HG02642 (cell line): ENCODE measurements at regions not wholly inside any gene's neighbourhood (a gene's known extent, or its start where the extent isn't known, plus 50 kb on each side); places are given as distances from the start of the nearest gene placed in this dataset.
"Not testable (repeated sequence)": the region's sequence is repeated elsewhere in the genome, so short reads cannot be mapped to it uniquely, and the experiment has no call there.

ENCODE experiments used
- ATAC-seq: cut with Tn5 transposase; IDR thresholded peaks from one replicate; pipeline ENCODE4 v1.9.1; 2021; ENCODE audit warnings: mild to moderate bottlenecking; ENCODE audit not compliant: unreplicated experiment, poor library complexity

- no peak for ATAC-seq
These were observed 57.8 kb upstream of the TPP2 start for GRCh38 chr13:102538938-102539337.

DNA sequence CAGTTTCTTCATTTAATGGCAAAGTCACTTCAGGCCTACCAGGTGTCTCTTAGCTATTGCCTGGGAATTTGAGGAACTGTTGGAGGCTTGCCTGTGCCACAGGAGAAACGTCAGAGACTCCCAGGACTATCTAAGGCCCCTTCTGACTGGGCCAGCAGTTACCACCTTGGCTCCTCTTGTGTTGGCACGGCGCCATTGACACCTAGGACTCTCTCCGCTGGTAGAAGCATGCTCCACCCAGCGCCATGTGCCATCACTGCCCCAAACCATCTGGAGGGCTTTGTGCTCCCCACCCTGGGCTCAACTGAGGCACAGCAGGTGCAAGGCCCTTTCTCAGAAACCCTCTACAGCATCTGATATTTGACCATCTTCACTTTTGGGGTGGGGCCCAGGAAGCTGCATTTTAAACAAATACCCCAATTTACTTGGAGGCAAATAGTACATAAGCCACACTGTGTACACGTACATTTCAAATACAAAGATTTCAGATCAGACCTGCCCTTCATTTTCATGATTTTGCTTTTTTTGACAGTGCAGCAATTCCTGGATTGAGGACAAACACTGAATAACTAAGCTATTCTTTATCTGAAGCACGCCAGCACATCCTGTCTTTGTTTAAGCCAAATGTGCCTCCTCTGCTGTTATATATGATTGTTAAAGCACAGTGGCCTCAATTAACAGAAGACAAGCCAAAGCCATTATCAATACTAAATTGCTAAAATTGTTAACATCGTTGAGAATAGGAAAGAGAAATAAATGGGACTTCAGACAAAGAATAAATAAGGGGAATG, 59.9 kb upstream of the TPP2 start:
- no peak for ATAC-seq

- ATAC-seq, result no peak
These were observed 60.6 kb upstream of the TPP2 start for GRCh38 chr13:102536196-102536595.

DNA sequence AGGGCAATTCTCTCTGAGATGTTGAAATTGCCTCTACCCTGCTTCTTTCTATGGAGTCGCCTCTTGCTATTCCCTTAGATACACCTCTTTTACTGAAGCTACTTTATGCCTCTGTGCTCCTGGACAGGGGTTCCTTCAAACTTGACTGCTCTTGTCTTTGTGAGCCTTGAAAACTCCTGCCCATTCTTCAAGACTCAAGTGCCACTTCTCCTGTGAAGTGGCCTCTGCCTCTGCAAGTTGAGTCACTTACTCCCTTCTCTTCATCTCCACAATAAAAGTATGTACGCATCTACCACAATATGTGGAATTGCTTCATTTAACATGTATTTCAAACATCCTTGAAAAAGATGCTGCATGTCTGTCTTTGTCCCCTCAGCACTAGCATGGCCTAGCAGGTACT, 66.0 kb upstream of the TPP2 start:
- no peak for ATAC-seq

DNA sequence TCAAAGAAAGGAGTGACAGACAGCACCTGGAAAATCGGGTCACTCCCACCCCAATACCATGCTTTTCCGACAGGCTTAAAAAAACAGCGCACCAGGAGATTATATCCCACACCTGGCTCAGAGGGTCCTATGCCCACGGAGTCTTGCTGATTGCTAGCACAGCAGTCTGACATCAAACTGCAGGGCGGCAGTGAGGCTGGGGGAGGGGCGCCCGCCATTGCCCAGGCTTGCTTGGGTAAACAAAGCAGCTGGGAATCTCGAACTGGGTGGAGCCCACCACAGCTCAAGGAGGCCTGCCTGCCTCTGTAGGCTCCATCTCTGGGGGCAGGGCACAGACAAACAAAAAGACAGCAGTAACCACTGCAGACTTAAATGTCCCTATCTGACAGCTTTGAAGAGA, 74.5 kb upstream of the TPP2 start:
- not testable (repeated sequence) for ATAC-seq

- ATAC-seq, result no peak
These were observed 78.8 kb upstream of the TPP2 start for GRCh38 chr13:102517959-102518358.

GRCh38 chr13:102510072-102510471, 86.7 kb upstream of the TPP2 start:
- ATAC-seq, result peak; percentile 43

GRCh38 chr13:102508411-102508810, 88.4 kb upstream of the TPP2 start:
- no peak for ATAC-seq

DNA sequence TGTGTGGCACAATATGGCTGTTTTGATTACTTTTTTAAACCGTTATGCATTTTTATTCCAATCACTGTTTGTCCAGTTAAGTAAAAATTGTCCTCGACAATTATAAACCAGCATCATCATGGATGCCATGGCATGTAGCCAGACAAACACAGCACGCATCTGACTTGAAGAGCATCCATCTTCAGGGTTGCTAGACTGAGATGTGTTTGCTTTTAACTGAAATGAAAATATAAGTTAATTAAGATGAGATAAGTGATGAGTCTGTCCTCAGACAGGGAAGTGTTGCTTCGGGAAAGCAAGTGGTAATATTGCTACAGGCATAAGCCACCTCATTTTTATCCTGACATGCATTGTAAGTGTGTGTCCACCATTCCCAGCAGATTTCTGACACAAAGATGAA, 92.8 kb upstream of the TPP2 start:
- no peak for ATAC-seq

DNA sequence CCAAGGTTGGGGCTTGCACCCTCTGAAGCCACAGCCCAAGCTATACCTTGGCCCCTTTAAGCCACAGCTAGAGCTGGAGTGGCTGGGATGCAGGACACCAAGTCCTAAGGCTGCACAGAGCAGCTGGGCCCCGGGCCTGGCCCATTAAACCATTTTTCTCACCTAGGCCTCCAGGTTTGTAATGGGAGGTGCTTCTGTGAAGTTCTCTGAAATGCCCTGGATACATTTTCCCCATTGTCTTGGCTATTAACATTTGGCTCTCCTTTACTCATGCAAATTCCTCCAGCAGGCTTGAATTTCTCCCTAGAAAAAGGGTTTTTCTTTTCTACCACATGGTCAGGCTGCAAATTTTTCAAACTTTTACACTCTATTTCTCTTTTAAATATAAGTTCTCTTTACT, 93.8 kb upstream of the FGF14 start:
- ATAC-seq, result no peak

DNA sequence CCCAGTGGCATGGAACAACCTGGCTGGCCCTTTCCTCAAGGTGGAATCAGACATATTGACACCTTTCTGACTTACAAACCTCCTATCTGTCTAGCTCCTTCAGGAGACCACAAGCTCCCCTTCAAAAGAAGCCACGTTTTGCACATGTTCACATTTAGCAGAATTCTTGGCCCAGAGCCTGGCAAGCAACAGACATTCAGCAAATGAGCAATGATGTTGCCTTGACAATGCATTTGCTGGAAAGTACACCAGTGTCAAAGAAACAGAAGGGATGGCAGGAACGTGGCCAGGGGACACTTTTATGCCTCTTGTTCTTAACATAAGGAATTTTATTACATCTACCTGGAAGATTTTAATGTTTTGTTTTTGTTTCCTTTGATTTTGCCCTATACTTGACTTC, 85.5 kb upstream of the FGF14 start:
- ATAC-seq, result no peak

- ATAC-seq, result no peak
These were observed 82.5 kb upstream of the FGF14 start for GRCh38 chr13:102484329-102484728.

DNA sequence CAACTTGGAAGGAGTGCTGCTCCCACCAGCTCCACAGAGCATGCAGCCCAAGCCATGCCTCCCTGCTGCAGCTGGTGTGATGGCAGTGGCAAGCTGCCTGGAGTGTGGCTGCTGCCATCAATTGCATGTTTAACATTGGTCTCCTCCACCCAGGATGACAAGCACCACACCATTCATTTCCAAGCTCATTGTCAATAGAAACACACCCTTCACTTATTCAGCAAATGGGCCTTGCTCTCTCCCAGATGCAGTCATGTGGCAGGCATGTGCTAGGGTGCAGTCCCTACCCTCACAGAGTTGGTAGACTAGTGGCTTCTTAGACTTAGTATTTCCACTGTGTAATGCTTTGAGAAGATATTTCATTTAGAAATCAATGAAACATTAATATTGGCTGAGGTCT, 70.8 kb upstream of the FGF14 start:
- ATAC-seq, result no peak

- no peak for ATAC-seq
These were observed 68.6 kb upstream of the FGF14 start for GRCh38 chr13:102470283-102470917.

GRCh38 chr13:102466610-102467190, 64.9 kb upstream of the FGF14 start:
- no peak for ATAC-seq

DNA sequence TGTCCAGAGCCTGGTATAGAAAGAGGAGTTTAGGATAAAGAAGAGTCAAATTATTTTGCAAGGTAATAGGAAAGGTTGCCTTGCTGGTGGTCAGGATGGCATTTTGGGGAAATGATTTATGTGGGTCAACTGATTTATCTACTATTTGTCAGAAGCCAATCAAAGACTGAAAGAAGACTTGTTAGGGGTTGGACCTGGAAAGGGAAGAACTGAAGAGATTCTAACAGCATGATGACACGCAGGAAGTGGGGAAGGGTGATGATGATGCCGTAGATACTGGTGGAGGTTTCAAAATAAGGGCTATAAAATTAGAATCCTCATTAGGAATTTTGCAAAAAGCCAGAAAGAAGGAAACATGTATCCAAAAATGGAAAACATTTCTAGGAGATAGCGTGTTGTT, 60.7 kb upstream of the FGF14 start:
- no peak for ATAC-seq

GRCh38 chr13:102461302-102461701, 59.5 kb upstream of the FGF14 start:
- no peak for ATAC-seq

- no peak for ATAC-seq
These were observed 59.0 kb upstream of the FGF14 start for GRCh38 chr13:102460806-102461205.

GRCh38 chr13:102452836-102453235, 51.0 kb upstream of the FGF14 start:
- ATAC-seq, result no peak
